ENCODE measurements at regions not wholly inside any gene's neighbourhood (a gene's known extent, or its start where the extent isn't known, plus 50 kb on each side); places are given as distances from the start of the nearest gene placed in this dataset.
"Not testable (repeated sequence)": the region's sequence is repeated elsewhere in the genome, so short reads cannot be mapped to it uniquely, and the experiment has no call there.

DNA sequence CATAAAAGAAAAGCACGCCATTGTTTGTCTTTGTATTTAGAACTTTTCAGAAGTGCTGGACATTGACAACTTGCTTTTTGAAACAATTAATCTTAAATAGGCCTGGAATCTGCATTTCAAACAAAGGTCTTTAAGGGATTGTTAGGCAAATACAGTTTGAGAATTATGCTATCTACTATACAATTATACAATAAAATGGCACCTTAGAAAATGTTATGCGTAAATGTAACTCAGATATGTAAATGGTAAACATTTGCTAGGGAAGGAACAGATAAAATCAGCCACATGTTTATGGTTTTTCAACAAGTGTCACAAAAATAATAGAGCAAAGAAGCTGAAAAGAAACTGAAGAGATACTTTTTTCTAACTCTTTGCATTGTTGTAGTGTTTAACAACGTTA is 152.7 kb upstream of the PRSS12 start:
- TF ChIP-seq, protein P1, sequence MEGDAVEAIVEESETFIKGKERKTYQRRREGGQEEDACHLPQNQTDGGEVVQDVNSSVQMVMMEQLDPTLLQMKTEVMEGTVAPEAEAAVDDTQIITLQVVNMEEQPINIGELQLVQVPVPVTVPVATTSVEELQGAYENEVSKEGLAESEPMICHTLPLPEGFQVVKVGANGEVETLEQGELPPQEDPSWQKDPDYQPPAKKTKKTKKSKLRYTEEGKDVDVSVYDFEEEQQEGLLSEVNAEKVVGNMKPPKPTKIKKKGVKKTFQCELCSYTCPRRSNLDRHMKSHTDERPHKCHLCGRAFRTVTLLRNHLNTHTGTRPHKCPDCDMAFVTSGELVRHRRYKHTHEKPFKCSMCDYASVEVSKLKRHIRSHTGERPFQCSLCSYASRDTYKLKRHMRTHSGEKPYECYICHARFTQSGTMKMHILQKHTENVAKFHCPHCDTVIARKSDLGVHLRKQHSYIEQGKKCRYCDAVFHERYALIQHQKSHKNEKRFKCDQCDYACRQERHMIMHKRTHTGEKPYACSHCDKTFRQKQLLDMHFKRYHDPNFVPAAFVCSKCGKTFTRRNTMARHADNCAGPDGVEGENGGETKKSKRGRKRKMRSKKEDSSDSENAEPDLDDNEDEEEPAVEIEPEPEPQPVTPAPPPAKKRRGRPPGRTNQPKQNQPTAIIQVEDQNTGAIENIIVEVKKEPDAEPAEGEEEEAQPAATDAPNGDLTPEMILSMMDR (IDR thresholded peaks at IDR 0.05): not testable (repeated sequence)
- TF ChIP-seq EHMT2 (IDR thresholded peaks at IDR 0.05; ENCODE audit: low read depth); RNF2 (IDR thresholded peaks at IDR 0.05; ENCODE audit: borderline replicate concordance, low read depth): not testable (repeated sequence)

Measured in A549 (cell line).